ENCODE measurements at regions not wholly inside any gene's neighbourhood (a gene's known extent, or its start where the extent isn't known, plus 50 kb on each side); places are given as distances from the start of the nearest gene placed in this dataset.

DNA sequence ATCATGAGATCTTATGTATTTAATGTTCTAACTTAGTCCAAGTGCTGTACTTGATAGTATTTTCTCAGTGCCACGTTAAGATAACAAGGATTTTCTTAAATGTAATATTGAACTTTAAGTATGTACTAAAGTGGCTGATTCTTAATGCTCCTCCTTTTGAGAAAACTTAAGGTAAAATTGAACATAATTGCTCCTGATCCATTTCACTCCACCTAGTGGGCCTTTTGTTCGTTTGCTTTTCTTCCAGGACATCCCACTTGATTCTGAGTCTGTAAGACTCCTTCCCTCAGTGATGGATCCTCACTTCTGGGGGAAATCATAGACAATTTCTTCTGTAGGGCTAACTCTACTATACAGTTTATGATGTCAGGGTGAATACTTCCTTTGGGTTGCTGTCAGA, 173.1 kb downstream of the LMO4 start:
- H3K4me3 ChIP-seq (ENCODE audit: insufficient read depth, low read depth, low read length, poor library complexity, severe bottlenecking): no peak overlapping the region
- no peak for DNase-seq

GRCh38 chr1:87505391-87505983, 176.8 kb downstream of the LMO4 start:
- no peak overlapping the region for H3K27ac ChIP-seq (ENCODE audit: insufficient read depth, low read length, poor library complexity, severe bottlenecking)

More for the DNA sequence above, 173.1 kb downstream of the LMO4 start:
- Histone ChIP-seq H3K4me1 (ENCODE audit: control insufficient read depth, insufficient read depth, low read length, poor library complexity, severe bottlenecking) (no peaks in the 10 kb centered on the region), H3K27me3 (replicated peaks; ENCODE audit: control insufficient read depth, insufficient read depth, low read length, poor library complexity, severe bottlenecking) (no peaks in the 10 kb centered on the region), H3K27ac (ENCODE audit: insufficient read depth, low read length, poor library complexity, severe bottlenecking) (no peak overlapping the region), H3K9me3 (ENCODE audit: control insufficient read depth, low read length) (no peaks in the 10 kb centered on the region), H3K36me3 (ENCODE audit: control insufficient read depth, insufficient read depth, low read length) (no peaks in the 10 kb centered on the region)

DNA sequence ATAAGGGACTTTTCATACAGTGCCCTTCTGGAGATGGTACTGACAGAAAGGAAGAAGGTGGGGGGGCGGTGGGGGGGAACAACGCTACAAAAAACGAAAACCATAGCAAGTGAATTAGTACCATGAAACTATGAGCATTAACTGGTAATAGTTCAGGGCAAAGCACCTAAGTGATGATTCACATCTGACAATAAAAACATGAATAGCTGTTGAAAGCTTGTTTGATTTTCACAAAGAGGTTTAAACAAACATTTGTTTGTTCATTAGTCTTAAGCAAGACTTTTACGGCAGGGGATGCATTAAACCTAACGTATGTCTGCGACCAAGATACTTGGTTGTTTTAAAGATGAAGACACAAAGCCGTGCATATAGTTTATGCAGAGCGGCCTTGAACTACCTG, 177.5 kb downstream of the LMO4 start:
- H3K4me1 ChIP-seq (ENCODE audit: control insufficient read depth, insufficient read depth, low read length, poor library complexity, severe bottlenecking): no peaks in the 10 kb centered on the region
- no peaks in the 10 kb centered on the region for H3K9me3 ChIP-seq (ENCODE audit: control insufficient read depth, low read length)
- no peaks in the 10 kb centered on the region for H3K27me3 ChIP-seq (replicated peaks; ENCODE audit: control insufficient read depth, insufficient read depth, low read length, poor library complexity, severe bottlenecking)
- no peak overlapping the region for H3K27ac ChIP-seq (ENCODE audit: insufficient read depth, low read length, poor library complexity, severe bottlenecking)
- no peaks in the 10 kb centered on the region for H3K36me3 ChIP-seq (ENCODE audit: control insufficient read depth, insufficient read depth, low read length)
- no peak for DNase-seq
- H3K4me3 ChIP-seq (ENCODE audit: insufficient read depth, low read depth, low read length, poor library complexity, severe bottlenecking): no peak overlapping the region

More at GRCh38 chr1:87505391-87505983, 176.8 kb downstream of the LMO4 start:
- Histone ChIP-seq H3K36me3 (ENCODE audit: control insufficient read depth, insufficient read depth, low read length) (no peaks in the 10 kb centered on the region), H3K27me3 (replicated peaks; ENCODE audit: control insufficient read depth, insufficient read depth, low read length, poor library complexity, severe bottlenecking) (no peaks in the 10 kb centered on the region), H3K4me3 (ENCODE audit: insufficient read depth, low read depth, low read length, poor library complexity, severe bottlenecking) (no peak overlapping the region), H3K9me3 (ENCODE audit: control insufficient read depth, low read length) (no peaks in the 10 kb centered on the region), H3K4me1 (ENCODE audit: control insufficient read depth, insufficient read depth, low read length, poor library complexity, severe bottlenecking) (no peaks in the 10 kb centered on the region)
- DNase-seq: no peak

- Histone ChIP-seq H3K27ac (ENCODE audit: insufficient read depth, low read length, poor library complexity, severe bottlenecking) (no peak overlapping the region), H3K4me1 (ENCODE audit: control insufficient read depth, insufficient read depth, low read length, poor library complexity, severe bottlenecking) (no peaks in the 10 kb centered on the region), H3K9me3 (ENCODE audit: control insufficient read depth, low read length) (no peaks in the 10 kb centered on the region), H3K4me3 (ENCODE audit: insufficient read depth, low read depth, low read length, poor library complexity, severe bottlenecking) (no peak overlapping the region), H3K27me3 (replicated peaks; ENCODE audit: control insufficient read depth, insufficient read depth, low read length, poor library complexity, severe bottlenecking) (no peaks in the 10 kb centered on the region), H3K36me3 (ENCODE audit: control insufficient read depth, insufficient read depth, low read length) (no peaks in the 10 kb centered on the region)
- no peak for DNase-seq
Measured at GRCh38 chr1:87508247-87508787, 179.6 kb downstream of the LMO4 start.

DNA sequence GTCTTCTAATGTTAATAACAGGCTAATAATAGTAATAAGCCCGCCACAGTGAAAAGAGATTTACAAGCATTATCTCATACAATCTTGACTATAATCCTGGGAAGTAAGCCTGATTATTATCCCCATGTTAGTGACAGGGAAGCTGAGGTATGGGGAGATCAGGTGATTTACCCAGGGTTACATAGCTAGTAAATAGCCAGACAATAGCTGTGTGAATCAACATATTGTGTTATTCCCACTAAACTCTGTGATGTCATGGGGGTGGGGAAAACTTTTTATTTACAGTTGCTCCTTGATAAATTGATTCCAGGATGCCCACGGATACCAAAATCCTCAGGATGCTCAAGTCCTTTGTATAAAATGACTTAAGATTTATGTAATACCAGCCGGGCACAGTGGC, 181.9 kb downstream of the LMO4 start:
- Histone ChIP-seq H3K36me3 (ENCODE audit: control insufficient read depth, insufficient read depth, low read length) (no peaks in the 10 kb centered on the region), H3K4me3 (ENCODE audit: insufficient read depth, low read depth, low read length, poor library complexity, severe bottlenecking) (no peak overlapping the region), H3K4me1 (ENCODE audit: control insufficient read depth, insufficient read depth, low read length, poor library complexity, severe bottlenecking) (no peaks in the 10 kb centered on the region), H3K9me3 (ENCODE audit: control insufficient read depth, low read length) (no peaks in the 10 kb centered on the region), H3K27me3 (replicated peaks; ENCODE audit: control insufficient read depth, insufficient read depth, low read length, poor library complexity, severe bottlenecking) (no peaks in the 10 kb centered on the region), H3K27ac (ENCODE audit: insufficient read depth, low read length, poor library complexity, severe bottlenecking) (no peak overlapping the region)
- DNase-seq: no peak

DNA sequence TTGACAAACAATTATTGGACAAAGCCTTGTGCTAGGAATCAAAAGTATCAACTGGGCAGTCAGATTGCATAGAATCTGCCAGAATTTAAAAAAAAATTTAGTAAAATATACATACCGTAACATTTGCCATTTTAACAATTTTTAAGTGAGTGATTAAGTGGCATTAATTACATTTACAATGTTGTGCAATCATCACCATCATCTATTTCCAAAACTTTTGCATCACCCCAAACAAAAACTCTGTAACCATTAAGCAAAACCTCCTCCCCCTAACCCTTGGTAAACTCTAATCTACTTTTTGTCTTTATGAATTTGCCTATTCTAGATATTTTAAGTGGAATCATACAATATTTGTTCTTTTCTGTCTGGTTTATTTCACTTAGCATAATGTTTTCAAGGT, 182.8 kb downstream of the LMO4 start:
- Histone ChIP-seq H3K4me1 (ENCODE audit: control insufficient read depth, insufficient read depth, low read length, poor library complexity, severe bottlenecking) (no peaks in the 10 kb centered on the region), H3K9me3 (ENCODE audit: control insufficient read depth, low read length) (no peaks in the 10 kb centered on the region), H3K27me3 (replicated peaks; ENCODE audit: control insufficient read depth, insufficient read depth, low read length, poor library complexity, severe bottlenecking) (no peaks in the 10 kb centered on the region), H3K27ac (ENCODE audit: insufficient read depth, low read length, poor library complexity, severe bottlenecking) (no peak overlapping the region), H3K36me3 (ENCODE audit: control insufficient read depth, insufficient read depth, low read length) (no peaks in the 10 kb centered on the region), H3K4me3 (ENCODE audit: insufficient read depth, low read depth, low read length, poor library complexity, severe bottlenecking) (no peak overlapping the region)
- DNase-seq: no peak

DNA sequence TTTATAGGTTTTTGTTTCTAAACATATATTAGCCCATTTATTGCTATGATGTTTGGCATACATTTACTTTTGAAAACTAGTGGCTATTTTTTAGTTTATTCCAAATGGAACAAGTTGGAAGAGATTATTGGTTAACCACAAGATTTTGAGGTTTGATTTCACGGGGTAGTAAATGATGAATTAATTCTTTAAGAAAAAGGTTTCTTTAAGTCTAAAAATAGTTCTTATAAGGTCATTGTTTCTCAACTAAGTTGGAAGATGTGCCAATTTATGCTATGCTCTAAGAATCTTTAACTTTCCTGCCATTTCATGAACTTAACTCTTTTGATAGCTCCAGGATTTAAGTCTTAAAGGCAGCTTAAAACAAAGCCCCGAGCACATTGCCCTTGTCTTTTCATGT, 183.8 kb downstream of the LMO4 start:
- no peak overlapping the region for H3K4me3 ChIP-seq (ENCODE audit: insufficient read depth, low read depth, low read length, poor library complexity, severe bottlenecking)
- H3K9me3 ChIP-seq (ENCODE audit: control insufficient read depth, low read length): no peaks in the 10 kb centered on the region
- H3K36me3 ChIP-seq (ENCODE audit: control insufficient read depth, insufficient read depth, low read length): no peaks in the 10 kb centered on the region
- no peak for DNase-seq
- no peaks in the 10 kb centered on the region for H3K4me1 ChIP-seq (ENCODE audit: control insufficient read depth, insufficient read depth, low read length, poor library complexity, severe bottlenecking)
- H3K27ac ChIP-seq (ENCODE audit: insufficient read depth, low read length, poor library complexity, severe bottlenecking): no peak overlapping the region
- no peaks in the 10 kb centered on the region for H3K27me3 ChIP-seq (replicated peaks; ENCODE audit: control insufficient read depth, insufficient read depth, low read length, poor library complexity, severe bottlenecking)

DNA sequence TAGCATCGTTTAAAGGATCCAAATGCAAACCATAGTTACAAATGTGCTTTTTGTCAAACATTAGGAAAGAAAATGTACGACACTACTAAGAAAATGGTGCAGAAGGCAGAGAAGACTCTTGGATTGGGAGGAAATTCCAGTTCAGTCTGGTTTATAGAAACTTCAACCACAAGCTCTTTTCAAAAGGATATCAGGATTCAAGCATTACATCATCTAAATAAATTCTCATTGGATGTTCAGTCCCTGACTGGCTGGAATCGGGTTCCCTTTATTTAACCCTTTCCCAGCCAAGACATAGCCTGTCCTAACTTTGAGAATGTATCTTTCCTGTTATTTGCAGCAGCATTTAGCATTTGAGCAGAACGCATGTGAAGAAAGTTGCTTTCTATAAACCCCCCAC, 184.6 kb downstream of the LMO4 start:
- no peak overlapping the region for H3K27ac ChIP-seq (ENCODE audit: insufficient read depth, low read length, poor library complexity, severe bottlenecking)

DNA sequence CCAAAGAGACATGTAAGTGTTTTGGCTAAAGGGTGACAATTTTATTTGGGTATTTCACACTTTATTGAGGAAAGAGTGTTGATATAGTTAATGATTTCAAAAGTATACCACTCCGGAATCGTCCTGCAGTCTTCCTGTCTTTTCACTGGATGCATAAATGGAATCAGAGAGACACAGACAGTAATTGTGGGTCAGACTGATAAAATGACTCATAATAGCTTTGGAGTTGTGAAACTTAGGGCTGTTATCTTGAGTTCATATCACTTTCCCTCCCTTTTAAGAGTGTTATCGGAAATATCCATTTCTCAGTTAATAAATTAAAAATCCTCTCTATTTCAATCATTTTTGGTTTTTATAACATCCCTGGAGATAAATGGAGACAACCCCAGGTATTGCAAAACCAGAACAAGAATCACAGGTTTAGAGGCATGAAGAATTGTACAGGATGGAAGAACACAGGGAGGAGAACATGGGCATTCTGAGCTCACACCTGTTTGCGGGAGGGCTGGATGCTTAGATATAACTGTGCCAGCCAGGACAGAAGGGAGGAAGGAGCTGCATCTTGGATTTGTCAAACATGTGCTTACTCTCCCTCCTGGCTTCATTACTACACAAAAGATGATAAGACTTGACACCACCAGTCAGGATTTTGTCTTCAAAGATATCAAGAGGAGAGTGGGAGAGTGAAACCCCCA, 185.4 kb downstream of the LMO4 start:
- no peaks in the 10 kb centered on the region for H3K36me3 ChIP-seq (ENCODE audit: control insufficient read depth, insufficient read depth, low read length)
- H3K4me1 ChIP-seq (ENCODE audit: control insufficient read depth, insufficient read depth, low read length, poor library complexity, severe bottlenecking): no peaks in the 10 kb centered on the region
- H3K27me3 ChIP-seq (replicated peaks; ENCODE audit: control insufficient read depth, insufficient read depth, low read length, poor library complexity, severe bottlenecking): no peaks in the 10 kb centered on the region
- no peak overlapping the region for H3K27ac ChIP-seq (ENCODE audit: insufficient read depth, low read length, poor library complexity, severe bottlenecking)
- H3K4me3 ChIP-seq (ENCODE audit: insufficient read depth, low read depth, low read length, poor library complexity, severe bottlenecking): no peak overlapping the region
- no peaks in the 10 kb centered on the region for H3K9me3 ChIP-seq (ENCODE audit: control insufficient read depth, low read length)
- DNase-seq: no peak

More for the DNA sequence above, 184.6 kb downstream of the LMO4 start:
- no peaks in the 10 kb centered on the region for H3K9me3 ChIP-seq (ENCODE audit: control insufficient read depth, low read length)
- H3K36me3 ChIP-seq (ENCODE audit: control insufficient read depth, insufficient read depth, low read length): no peaks in the 10 kb centered on the region
- no peaks in the 10 kb centered on the region for H3K27me3 ChIP-seq (replicated peaks; ENCODE audit: control insufficient read depth, insufficient read depth, low read length, poor library complexity, severe bottlenecking)
- DNase-seq: no peak
- no peaks in the 10 kb centered on the region for H3K4me1 ChIP-seq (ENCODE audit: control insufficient read depth, insufficient read depth, low read length, poor library complexity, severe bottlenecking)
- no peak overlapping the region for H3K4me3 ChIP-seq (ENCODE audit: insufficient read depth, low read depth, low read length, poor library complexity, severe bottlenecking)

DNA sequence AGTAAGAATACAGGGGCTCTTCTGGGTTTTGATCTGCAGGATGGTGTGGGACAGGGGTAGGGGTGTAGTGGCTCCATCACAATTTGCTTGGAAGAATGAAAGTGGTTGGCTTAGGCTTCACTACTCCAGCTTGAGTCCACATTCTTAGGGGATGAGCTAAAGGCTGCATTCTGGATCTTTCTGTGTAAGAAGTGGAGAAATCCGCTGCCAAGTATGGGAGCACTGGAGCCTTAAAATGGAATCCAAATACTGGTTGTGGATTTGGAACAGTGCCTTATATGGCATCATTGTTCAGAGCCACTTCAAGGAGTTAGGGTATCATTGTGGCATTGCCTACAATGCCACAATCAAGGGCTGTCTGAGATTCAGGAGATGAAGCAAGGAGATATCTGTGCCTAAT, 187.1 kb downstream of the LMO4 start:
- Histone ChIP-seq H3K9me3 (ENCODE audit: control insufficient read depth, low read length) (no peaks in the 10 kb centered on the region), H3K27ac (ENCODE audit: insufficient read depth, low read length, poor library complexity, severe bottlenecking) (no peak overlapping the region), H3K27me3 (replicated peaks; ENCODE audit: control insufficient read depth, insufficient read depth, low read length, poor library complexity, severe bottlenecking) (no peaks in the 10 kb centered on the region), H3K36me3 (ENCODE audit: control insufficient read depth, insufficient read depth, low read length) (no peaks in the 10 kb centered on the region), H3K4me3 (ENCODE audit: insufficient read depth, low read depth, low read length, poor library complexity, severe bottlenecking) (no peak overlapping the region), H3K4me1 (ENCODE audit: control insufficient read depth, insufficient read depth, low read length, poor library complexity, severe bottlenecking) (no peaks in the 10 kb centered on the region)
- no peak for DNase-seq

Measured in effector memory CD4-positive, alpha-beta T cell (primary cell).